ENCODE measurements at regions not wholly inside any gene's neighbourhood (a gene's known extent, or its start where the extent isn't known, plus 50 kb on each side); places are given as distances from the start of the nearest gene placed in this dataset.

GRCh38 chr5:23437011-23437410 is 70.4 kb upstream of the PRDM9 start:
- no peak overlapping the region for H2AFZ ChIP-seq (ENCODE audit: insufficient read depth, low read depth, low read length, poor library complexity, severe bottlenecking)
- H3K79me2 ChIP-seq (ENCODE audit: control insufficient read depth, insufficient read depth, low read length), result no peaks in the 10 kb centered on the region
- Mint-ChIP-seq H3K4me1 (no peaks in the 10 kb centered on the region), H3K27ac (no peak overlapping the region), H3K4me3 (no peak overlapping the region), H3K27me3 (no peaks in the 10 kb centered on the region), H3K9me3 (ENCODE audit: insufficient read depth) (peaks cover 2% of the 10 kb centered on the region)
- ATAC-seq (ENCODE audit: low read depth) (no peak), DNase-seq (no peak)
- ChIA-PET CTCF (no interaction called here), POLR2A (no interaction called here)
- H3K9ac ChIP-seq (ENCODE audit: low read length), result no peak overlapping the region
- TF ChIP-seq EZH2 (IDR thresholded peaks at IDR 0.05; ENCODE audit: borderline replicate concordance, insufficient read depth, low read depth, low read length, poor library complexity, severe bottlenecking) (no peak), CTCF (IDR thresholded peaks at IDR 0.05) (no peak)
- no peak overlapping the region for H3K27ac ChIP-seq (ENCODE audit: low read length in 2 of 2)
- H3K9me3 ChIP-seq (ENCODE audit: control extremely low read depth in 1 of 3, control insufficient read depth in 2 of 3, insufficient read depth in 1 of 3, low read length in 2 of 3), result no peaks in the 10 kb centered on the region
- intact Hi-C loops (cut with micrococcal nuclease), result no loop called here
- no peaks in the 10 kb centered on the region for H3K36me3 ChIP-seq (replicated peaks in 1 of 2; ENCODE audit: control extremely low read depth in 1 of 2, control insufficient read depth in 1 of 2, extremely low read depth in 1 of 2, insufficient read depth in 2 of 2, low read length in 1 of 2)
- H3K4me3 ChIP-seq (ENCODE audit: control extremely low read depth in 1 of 5, extremely low read depth in 1 of 5, insufficient read depth in 1 of 5, low read depth in 2 of 5, low read length in 4 of 5), result no peak overlapping the region
- no peaks in the 10 kb centered on the region for H4K20me1 ChIP-seq (ENCODE audit: control insufficient read depth, insufficient read depth, low read length, poor library complexity, severe bottlenecking)
- no peaks in the 10 kb centered on the region for H3K27me3 ChIP-seq (replicated peaks in 1 of 4; ENCODE audit: control extremely low read depth in 1 of 4, control insufficient read depth in 3 of 4, insufficient read depth in 4 of 4, low read length in 3 of 4)
- no peak overlapping the region for H3K4me2 ChIP-seq (replicated peaks; ENCODE audit: low read depth, low read length, poor library complexity, severe bottlenecking)
- no peaks in the 10 kb centered on the region for H3K4me1 ChIP-seq (ENCODE audit: control insufficient read depth in 2 of 2, insufficient read depth in 2 of 2, low read length in 2 of 2)

GRCh38 chr5:23433534-23434315 is 73.7 kb upstream of the PRDM9 start:
- Histone ChIP-seq H3K79me2 (ENCODE audit: control insufficient read depth, insufficient read depth, low read length) (no peaks in the 10 kb centered on the region), H3K27me3 (replicated peaks in 1 of 4; ENCODE audit: control extremely low read depth in 1 of 4, control insufficient read depth in 3 of 4, insufficient read depth in 4 of 4, low read length in 3 of 4) (no peaks in the 10 kb centered on the region), H3K4me3 (ENCODE audit: control extremely low read depth in 1 of 5, extremely low read depth in 1 of 5, insufficient read depth in 1 of 5, low read depth in 2 of 5, low read length in 4 of 5) (no peak overlapping the region), H3K9me3 (ENCODE audit: control extremely low read depth in 1 of 3, control insufficient read depth in 2 of 3, insufficient read depth in 1 of 3, low read length in 2 of 3) (no peaks in the 10 kb centered on the region), H3K9ac (ENCODE audit: low read length) (no peak overlapping the region), H3K4me1 (ENCODE audit: control insufficient read depth in 2 of 2, insufficient read depth in 2 of 2, low read length in 2 of 2) (no peaks in the 10 kb centered on the region), H3K36me3 (replicated peaks in 1 of 2; ENCODE audit: control extremely low read depth in 1 of 2, control insufficient read depth in 1 of 2, extremely low read depth in 1 of 2, insufficient read depth in 2 of 2, low read length in 1 of 2) (no peaks in the 10 kb centered on the region), H4K20me1 (ENCODE audit: control insufficient read depth, insufficient read depth, low read length, poor library complexity, severe bottlenecking) (no peaks in the 10 kb centered on the region), H3K4me2 (replicated peaks; ENCODE audit: low read depth, low read length, poor library complexity, severe bottlenecking) (no peak overlapping the region), H3K27ac (ENCODE audit: low read length in 2 of 2) (no peak overlapping the region), H2AFZ (ENCODE audit: insufficient read depth, low read depth, low read length, poor library complexity, severe bottlenecking) (no peak overlapping the region)
- no peak for DNase-seq
- H3K27me3 Mint-ChIP-seq, result no peaks in the 10 kb centered on the region
- CTCF ChIA-PET, result no interaction called here
- WGBS (ENCODE audit: insufficient coverage), result 80% methylated on average over 1 of the region's 8 CpGs
- TF ChIP-seq CTCF (IDR thresholded peaks at IDR 0.05), result no peak
- no peak for TF ChIP-seq EZH2 (IDR thresholded peaks at IDR 0.05; ENCODE audit: borderline replicate concordance, insufficient read depth, low read depth, low read length, poor library complexity, severe bottlenecking)
- H3K9me3 Mint-ChIP-seq (ENCODE audit: insufficient read depth), result peaks cover 2% of the 10 kb centered on the region
- H3K27ac Mint-ChIP-seq, result no peak overlapping the region
- intact Hi-C loops (cut with micrococcal nuclease), result no loop called here
- H3K4me3 Mint-ChIP-seq, result no peak overlapping the region
- H3K4me1 Mint-ChIP-seq, result no peaks in the 10 kb centered on the region
- POLR2A ChIA-PET, result no interaction called here
- no peak for ATAC-seq (ENCODE audit: low read depth)
